ENCODE measurements at regions not wholly inside any gene's neighbourhood (a gene's known extent, or its start where the extent isn't known, plus 50 kb on each side); places are given as distances from the start of the nearest gene placed in this dataset.

DNA sequence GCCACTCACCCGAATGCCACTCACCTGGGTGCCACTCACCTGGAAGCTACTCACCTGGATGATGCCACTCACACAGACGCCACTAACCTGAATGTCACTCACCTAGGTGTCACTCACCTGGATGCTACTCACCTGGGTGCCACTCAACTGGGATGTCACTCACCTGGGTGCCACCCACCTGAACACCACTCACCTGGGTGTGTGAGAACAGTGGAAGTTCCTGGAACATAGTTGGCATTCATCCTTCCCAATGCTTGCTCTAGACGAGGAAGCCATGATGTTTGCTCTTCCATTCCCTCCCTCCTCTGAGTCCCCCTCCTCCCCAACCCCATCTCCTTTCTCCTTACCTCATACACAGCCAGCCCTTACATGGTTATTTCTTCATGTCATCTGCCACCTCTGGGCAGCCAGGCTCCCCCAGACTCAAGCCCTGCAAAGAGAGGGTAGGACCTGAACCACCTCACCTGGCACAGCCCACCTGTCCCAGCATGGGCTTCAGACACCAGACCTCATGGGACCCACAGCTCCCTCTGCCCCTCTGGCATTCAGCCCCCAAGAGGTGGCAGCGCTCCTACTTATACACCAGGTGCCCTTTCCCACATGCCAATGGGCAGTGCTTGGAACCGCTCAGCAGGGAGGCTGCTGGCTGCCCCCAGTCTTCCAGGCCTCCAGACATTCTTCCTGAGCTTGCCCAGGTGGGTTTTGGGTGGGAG lies 171.8 kb upstream of the FOXF1 start:
- Histone ChIP-seq H3K9me3 (ENCODE audit: low read depth) (no peaks in the 10 kb centered on the region), H2AFZ (replicated peaks) (no peak overlapping the region), H3K36me3 (no peaks in the 10 kb centered on the region), H3K9ac (no peak overlapping the region), H3F3A (ENCODE audit: low read depth) (no peaks in the 10 kb centered on the region), H3K4me1 (peaks cover 16% of the 10 kb centered on the region), H3K4me2 (no peak overlapping the region), H3K27ac (no peak overlapping the region), H4K20me1 (ENCODE audit: low read depth) (peaks cover 4% of the 10 kb centered on the region), H3K79me2 (ENCODE audit: low read depth) (no peaks in the 10 kb centered on the region), H3K4me3 (no peak overlapping the region), H3K27me3 (peaks cover 73% of the 10 kb centered on the region)
- H3K27me3 Mint-ChIP-seq (ENCODE audit: insufficient read depth, low read depth): peaks cover 37% of the 10 kb centered on the region
- H3K27ac Mint-ChIP-seq: no peak overlapping the region
- H3K9me3 Mint-ChIP-seq: no peaks in the 10 kb centered on the region
- TF ChIP-seq EZH2phosphoT487 (IDR thresholded peaks at IDR 0.05) (no peak), EZH2 (IDR thresholded peaks at IDR 0.05) (no peak)
- TF ChIP-seq, protein P1, sequence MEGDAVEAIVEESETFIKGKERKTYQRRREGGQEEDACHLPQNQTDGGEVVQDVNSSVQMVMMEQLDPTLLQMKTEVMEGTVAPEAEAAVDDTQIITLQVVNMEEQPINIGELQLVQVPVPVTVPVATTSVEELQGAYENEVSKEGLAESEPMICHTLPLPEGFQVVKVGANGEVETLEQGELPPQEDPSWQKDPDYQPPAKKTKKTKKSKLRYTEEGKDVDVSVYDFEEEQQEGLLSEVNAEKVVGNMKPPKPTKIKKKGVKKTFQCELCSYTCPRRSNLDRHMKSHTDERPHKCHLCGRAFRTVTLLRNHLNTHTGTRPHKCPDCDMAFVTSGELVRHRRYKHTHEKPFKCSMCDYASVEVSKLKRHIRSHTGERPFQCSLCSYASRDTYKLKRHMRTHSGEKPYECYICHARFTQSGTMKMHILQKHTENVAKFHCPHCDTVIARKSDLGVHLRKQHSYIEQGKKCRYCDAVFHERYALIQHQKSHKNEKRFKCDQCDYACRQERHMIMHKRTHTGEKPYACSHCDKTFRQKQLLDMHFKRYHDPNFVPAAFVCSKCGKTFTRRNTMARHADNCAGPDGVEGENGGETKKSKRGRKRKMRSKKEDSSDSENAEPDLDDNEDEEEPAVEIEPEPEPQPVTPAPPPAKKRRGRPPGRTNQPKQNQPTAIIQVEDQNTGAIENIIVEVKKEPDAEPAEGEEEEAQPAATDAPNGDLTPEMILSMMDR (IDR thresholded peaks at IDR 0.05): no peak
- H3K36me3 Mint-ChIP-seq: no peaks in the 10 kb centered on the region
- H3K4me3 Mint-ChIP-seq: peak overlapping the region; percentile 5
- DNase-seq (ENCODE audit: low spot score): no peak
- H3K4me1 Mint-ChIP-seq: peaks cover 26% of the 10 kb centered on the region

DNA sequence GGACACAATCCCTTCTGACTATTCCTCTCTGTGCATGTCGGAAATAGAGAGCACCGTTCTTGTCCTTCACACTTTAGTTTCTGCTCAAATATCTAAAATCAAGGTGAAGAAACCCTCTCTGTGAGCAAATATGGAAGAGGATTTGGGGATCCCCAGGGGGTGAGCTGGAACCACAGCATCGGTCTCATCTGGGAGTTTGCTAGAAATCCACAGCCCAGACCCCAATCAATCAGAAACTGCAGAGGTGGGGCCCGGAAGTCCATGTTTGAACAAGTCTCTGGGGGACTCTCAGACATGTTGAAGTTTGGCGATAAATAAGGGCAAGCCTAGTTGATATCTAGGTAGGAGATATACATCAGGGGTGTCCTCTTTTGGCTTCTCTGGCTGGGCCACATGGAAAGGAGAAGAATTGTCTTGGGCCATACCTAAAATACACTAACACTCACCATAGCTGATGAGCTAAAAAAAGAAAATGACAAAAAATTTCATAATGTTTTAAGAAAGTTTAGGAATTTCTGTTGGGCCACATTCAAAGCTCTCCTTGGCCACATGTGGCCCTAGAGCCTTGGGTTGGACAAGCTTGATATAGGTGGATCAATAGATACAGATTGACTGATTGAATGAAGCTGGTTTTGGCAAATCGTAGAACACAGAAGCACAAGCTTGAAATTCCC lies 168.0 kb upstream of the FOXF1 start:
- H3K36me3 Mint-ChIP-seq: no peaks in the 10 kb centered on the region
- peaks cover 32% of the 10 kb centered on the region for H3K27me3 Mint-ChIP-seq (ENCODE audit: insufficient read depth, low read depth)
- peaks cover 46% of the 10 kb centered on the region for H3K4me1 Mint-ChIP-seq

DNA sequence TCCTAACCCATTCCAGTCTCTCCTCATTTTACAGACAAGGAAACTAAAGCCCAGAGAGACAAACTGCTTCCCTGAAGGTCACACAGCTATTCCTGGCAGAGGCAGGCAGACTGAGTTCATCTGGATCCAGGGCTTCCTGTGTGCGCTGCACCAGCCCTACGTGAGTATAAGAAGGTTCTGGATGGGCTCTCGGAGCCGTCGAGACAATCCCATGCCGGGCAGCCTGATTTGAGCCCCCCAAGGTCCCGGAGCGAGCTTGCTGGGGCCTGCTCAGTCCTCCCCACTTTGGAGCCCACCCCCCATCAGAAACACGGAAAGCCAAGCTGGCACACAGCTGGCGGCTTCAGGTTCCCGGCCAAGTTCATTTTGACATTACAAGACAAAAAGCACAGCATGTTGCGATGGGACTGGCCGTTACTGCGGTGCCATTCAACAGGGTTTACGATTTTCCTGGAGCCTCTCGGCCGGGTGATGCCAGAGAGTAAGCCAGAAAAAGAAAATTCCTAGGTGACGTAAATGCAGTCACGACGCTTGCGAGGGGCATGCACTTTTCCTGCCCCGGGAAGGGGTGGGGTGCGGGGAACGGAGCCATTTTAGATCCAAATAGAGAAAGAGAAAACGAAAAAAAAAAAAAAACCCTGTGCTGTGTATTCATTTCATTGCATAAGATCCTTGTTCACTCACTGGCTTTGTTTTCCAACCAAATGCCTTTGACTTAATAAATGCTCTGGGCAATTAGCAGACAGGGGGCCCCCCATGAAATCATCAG lies 167.1 kb upstream of the FOXF1 start:
- no peaks in the 10 kb centered on the region for H3K9me3 Mint-ChIP-seq
- H3K27ac ChIP-seq: no peak overlapping the region
- peaks cover 78% of the 10 kb centered on the region for H3K27me3 ChIP-seq
- H3K36me3 ChIP-seq: no peaks in the 10 kb centered on the region
- H3K4me1 ChIP-seq: peaks cover 6% of the 10 kb centered on the region
- no peak overlapping the region for H3K4me3 Mint-ChIP-seq
- H3K79me2 ChIP-seq (ENCODE audit: low read depth): no peaks in the 10 kb centered on the region
- no peaks in the 10 kb centered on the region for H3K36me3 Mint-ChIP-seq
- H3K27me3 Mint-ChIP-seq (ENCODE audit: insufficient read depth, low read depth): peaks cover 33% of the 10 kb centered on the region
- no peak overlapping the region for H3K27ac Mint-ChIP-seq
- no peak for DNase-seq (ENCODE audit: low spot score)
- H2AFZ ChIP-seq (replicated peaks): no peak overlapping the region
- TF ChIP-seq EZH2 (IDR thresholded peaks at IDR 0.05) (no peak), EZH2phosphoT487 (IDR thresholded peaks at IDR 0.05) (no peak)
- TF ChIP-seq, protein P1 (IDR thresholded peaks at IDR 0.05): no peak
- no peak overlapping the region for H3K9ac ChIP-seq
- H3F3A ChIP-seq (ENCODE audit: low read depth): no peaks in the 10 kb centered on the region
- H3K9me3 ChIP-seq (ENCODE audit: low read depth): no peaks in the 10 kb centered on the region
- peaks cover 46% of the 10 kb centered on the region for H3K4me1 Mint-ChIP-seq
- H3K4me2 ChIP-seq: no peak overlapping the region
- no peak overlapping the region for H3K4me3 ChIP-seq
- peaks cover 4% of the 10 kb centered on the region for H4K20me1 ChIP-seq (ENCODE audit: low read depth)

More for the DNA sequence above, 168.0 kb upstream of the FOXF1 start:
- Histone ChIP-seq H3K36me3 (no peaks in the 10 kb centered on the region), H3K9me3 (ENCODE audit: low read depth) (no peaks in the 10 kb centered on the region), H2AFZ (replicated peaks) (no peak overlapping the region), H3K9ac (no peak overlapping the region), H3F3A (ENCODE audit: low read depth) (no peaks in the 10 kb centered on the region), H3K27ac (no peak overlapping the region), H3K79me2 (ENCODE audit: low read depth) (no peaks in the 10 kb centered on the region), H4K20me1 (ENCODE audit: low read depth) (peaks cover 4% of the 10 kb centered on the region), H3K4me2 (no peak overlapping the region), H3K4me3 (no peak overlapping the region), H3K4me1 (peaks cover 6% of the 10 kb centered on the region), H3K27me3 (peaks cover 87% of the 10 kb centered on the region)
- H3K27ac Mint-ChIP-seq: no peak overlapping the region
- TF ChIP-seq EZH2phosphoT487 (IDR thresholded peaks at IDR 0.05) (no peak), EZH2 (IDR thresholded peaks at IDR 0.05) (no peak)
- TF ChIP-seq, protein P1 (IDR thresholded peaks at IDR 0.05): no peak
- H3K9me3 Mint-ChIP-seq: no peaks in the 10 kb centered on the region
- no peak for DNase-seq (ENCODE audit: low spot score)
- H3K4me3 Mint-ChIP-seq: no peak overlapping the region

Data from neural progenitor cell (in vitro differentiated cells).